ENCODE measurements at regions not wholly inside any gene's neighbourhood (a gene's known extent, or its start where the extent isn't known, plus 50 kb on each side); places are given as distances from the start of the nearest gene placed in this dataset.

GRCh38 chr6:155980014-155980767 lies 524.6 kb upstream of the NOX3 start:
- DNase-seq (ENCODE audit: low spot score), result no peak

GRCh38 chr6:155975506-155975905 lies 519.9 kb upstream of the NOX3 start:
- DNase-seq (ENCODE audit: low spot score), result no peak

GRCh38 chr6:155974811-155975323 lies 519.2 kb upstream of the NOX3 start:
- no peak for DNase-seq (ENCODE audit: low spot score)

GRCh38 chr6:155974359-155974758 lies 518.7 kb upstream of the NOX3 start:
- DNase-seq (ENCODE audit: low spot score), result no peak

- DNase-seq (ENCODE audit: low spot score), result no peak
These were observed 515.5 kb upstream of the NOX3 start for GRCh38 chr6:155970876-155971708.

- no peak for DNase-seq (ENCODE audit: low spot score)
These were observed 514.8 kb upstream of the NOX3 start for GRCh38 chr6:155970472-155970871.

- DNase-seq (ENCODE audit: low spot score), result no peak
These were observed 513.3 kb upstream of the NOX3 start for GRCh38 chr6:155968921-155969320.

- DNase-seq (ENCODE audit: low spot score), result no peak
These were observed 511.7 kb upstream of the NOX3 start for GRCh38 chr6:155967322-155967721.

- DNase-seq (ENCODE audit: low spot score), result no peak
These were observed 508.9 kb upstream of the NOX3 start for GRCh38 chr6:155964544-155964943.

GRCh38 chr6:155962276-155962675 lies 506.6 kb upstream of the NOX3 start:
- no peak for DNase-seq (ENCODE audit: low spot score)

- no peak for DNase-seq (ENCODE audit: low spot score)
These were observed 504.4 kb upstream of the NOX3 start for GRCh38 chr6:155959898-155960495.

- no peak for DNase-seq (ENCODE audit: low spot score)
These were observed 502.9 kb upstream of the NOX3 start for GRCh38 chr6:155958550-155958949.

- DNase-seq (ENCODE audit: low spot score), result no peak
These were observed 499.4 kb upstream of the NOX3 start for GRCh38 chr6:155955038-155955437.

GRCh38 chr6:155954149-155954548 lies 498.5 kb upstream of the NOX3 start:
- DNase-seq (ENCODE audit: low spot score), result no peak

GRCh38 chr6:155949256-155949655 lies 493.6 kb upstream of the NOX3 start:
- DNase-seq (ENCODE audit: low spot score), result no peak

GRCh38 chr6:155946860-155947259 lies 491.2 kb upstream of the NOX3 start:
- DNase-seq (ENCODE audit: low spot score), result no peak

GRCh38 chr6:155943635-155944034 lies 488.0 kb upstream of the NOX3 start:
- no peak for DNase-seq (ENCODE audit: low spot score)

- no peak for DNase-seq (ENCODE audit: low spot score)
These were observed 483.6 kb upstream of the NOX3 start for GRCh38 chr6:155939253-155939652.

- no peak for DNase-seq (ENCODE audit: low spot score)
These were observed 480.9 kb upstream of the NOX3 start for GRCh38 chr6:155936551-155936950.

- DNase-seq (ENCODE audit: low spot score), result no peak
These were observed 480.5 kb upstream of the NOX3 start for GRCh38 chr6:155936127-155936526.

GRCh38 chr6:155916846-155917624 lies 461.4 kb upstream of the NOX3 start:
- no peak for DNase-seq (ENCODE audit: low spot score)

GRCh38 chr6:155915651-155916050 lies 460.0 kb upstream of the NOX3 start:
- no peak for DNase-seq (ENCODE audit: low spot score)

Data from hematopoietic multipotent progenitor cell treated with erythropoietin and hydrocortisone succinate and interleukin-3 and kit ligand, for 17 days (in vitro differentiated cells).